ENCODE measurements at regions not wholly inside any gene's neighbourhood (a gene's known extent, or its start where the extent isn't known, plus 50 kb on each side); places are given as distances from the start of the nearest gene placed in this dataset.

DNA sequence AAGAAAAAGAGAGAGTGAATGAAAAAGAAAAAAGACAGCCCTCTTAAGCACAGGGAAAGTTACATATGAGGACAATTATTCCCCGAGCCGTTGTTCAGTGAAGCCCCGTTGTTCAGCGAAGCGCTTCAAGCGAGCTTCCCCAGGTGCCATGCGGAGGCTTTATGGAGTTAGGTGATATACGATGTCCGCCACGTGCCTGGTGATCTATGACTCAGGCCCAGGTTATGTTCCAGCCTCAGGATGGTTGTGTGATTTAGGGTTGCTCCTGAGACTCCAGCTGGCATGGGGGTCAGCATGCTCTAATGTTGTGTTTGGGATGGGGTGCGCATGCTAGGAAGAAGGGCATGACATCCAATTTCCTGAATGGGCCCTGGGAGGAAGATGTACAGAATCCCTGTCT lies 365.6 kb downstream of the CDK5RAP2 start:
- ChIA-PET CTCF (no interaction called here), POLR2A (no interaction called here)
- H4K20me1 ChIP-seq (replicated peaks; ENCODE audit: control insufficient read depth, extremely low read depth, insufficient read depth, low read length): no peaks in the 10 kb centered on the region
- no peak for TF ChIP-seq MAX (IDR thresholded peaks at IDR 0.05; ENCODE audit: insufficient read depth, insufficient read length)
- no peak for TF ChIP-seq GATA2 (IDR thresholded peaks at IDR 0.05; ENCODE audit: insufficient read depth, insufficient read length, low read depth, low read length)
- no peak for TF ChIP-seq POLR2AphosphoS5 (IDR thresholded peaks at IDR 0.05; ENCODE audit: insufficient read depth, low read depth, low read length)
- no peak for TF ChIP-seq MYC (IDR thresholded peaks at IDR 0.05; ENCODE audit: low read depth, low read length)
- no peak for TF ChIP-seq EZH2 (IDR thresholded peaks at IDR 0.05; ENCODE audit: borderline replicate concordance, low read depth, low read length, severe bottlenecking)
- TF ChIP-seq CTCF (IDR thresholded peaks at IDR 0.05; ENCODE audit: extremely low read depth in 1 of 2, insufficient read depth in 1 of 2, low read depth in 1 of 2, low read length in 2 of 2): no peak
- no peak for TF ChIP-seq POLR2A (IDR thresholded peaks at IDR 0.05; ENCODE audit: low read depth, low read length)
- TF ChIP-seq JUN (IDR thresholded peaks at IDR 0.05; ENCODE audit: borderline replicate concordance, insufficient read depth, insufficient read length, low read depth): no peak
- TF ChIP-seq FOS (IDR thresholded peaks at IDR 0.05; ENCODE audit: borderline replicate concordance, insufficient read depth, low read length): no peak
- FAIRE-seq (no peak), DNase-seq (ENCODE audit: low read depth, low spot score) (no peak)
- H3K4me1 ChIP-seq (ENCODE audit: control insufficient read depth, extremely low read depth, insufficient read depth, low read length): no peaks in the 10 kb centered on the region
- no peaks in the 10 kb centered on the region for H3K36me3 ChIP-seq (ENCODE audit: control insufficient read depth in 2 of 2, extremely low read depth in 1 of 2, insufficient read depth in 2 of 2, low read length in 2 of 2)
- no peak overlapping the region for H3K4me3 ChIP-seq (replicated peaks in 1 of 3; ENCODE audit: insufficient read depth in 1 of 3, low read depth in 1 of 3, low read length in 3 of 3)
- intact Hi-C loops (cut with micrococcal nuclease) (no loop called here), dilution Hi-C loops (cut with MboI; ENCODE audit: extremely low pct_ligation_motif_present, low sequenced_read_pairs) (no loop called here)
- no peaks in the 10 kb centered on the region for H3K9me3 ChIP-seq (replicated peaks; ENCODE audit: control insufficient read depth, insufficient read depth, low read length)
- no TSS peak for BruUV-seq (replicated peaks)
- no peak overlapping the region for H3K27ac ChIP-seq (ENCODE audit: insufficient read depth, low read depth, low read length)
- no peaks in the 10 kb centered on the region for H3K79me2 ChIP-seq (ENCODE audit: control insufficient read depth, insufficient read depth, low read length)
- H3K9me1 ChIP-seq (replicated peaks; ENCODE audit: control insufficient read depth, extremely low read depth, insufficient read depth, low read length): no peaks in the 10 kb centered on the region
- H3K9ac ChIP-seq (replicated peaks; ENCODE audit: extremely low read depth, insufficient read depth, low read length): no peak overlapping the region
- no peak overlapping the region for H2AFZ ChIP-seq (ENCODE audit: low read depth, low read length)
- no peak overlapping the region for H3K4me2 ChIP-seq (ENCODE audit: insufficient read depth, low read length)
- H3K27me3 ChIP-seq (ENCODE audit: control insufficient read depth in 2 of 2, insufficient read depth in 2 of 2, low read length in 2 of 2): no peaks in the 10 kb centered on the region

All from endothelial cell of umbilical vein (primary cell).